ENCODE measurements at regions not wholly inside any gene's neighbourhood (a gene's known extent, or its start where the extent isn't known, plus 50 kb on each side); places are given as distances from the start of the nearest gene placed in this dataset.

DNA sequence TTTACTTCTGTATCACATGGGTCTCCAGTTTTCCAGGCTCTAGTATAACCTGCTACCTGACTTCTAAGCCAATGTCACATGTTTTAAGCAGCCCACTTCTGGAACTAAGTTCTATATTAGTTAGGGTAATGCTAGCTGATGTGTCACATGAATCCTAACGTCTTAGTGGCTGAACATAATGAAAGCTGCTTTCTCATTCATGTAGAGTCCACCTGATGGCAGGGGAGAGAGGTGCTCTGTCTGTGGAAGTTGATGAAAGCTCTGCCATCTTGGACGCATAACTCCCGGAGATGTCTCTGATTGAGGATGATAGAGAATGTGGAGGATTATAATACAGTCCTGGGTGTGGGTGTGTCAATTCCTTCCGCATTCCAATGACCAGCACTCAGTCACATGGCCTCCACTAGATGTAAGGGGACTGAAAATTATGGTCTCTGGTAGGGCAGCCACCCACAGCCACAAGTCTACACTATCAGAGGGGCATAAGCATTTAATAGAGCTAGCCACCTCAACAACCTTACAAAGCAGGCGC lies 234.4 kb upstream of the CRY1 start:
- peaks cover 2 to 5% of the 10 kb centered on the region in 2 donors for H3K9me3 Mint-ChIP-seq
- H3K27me3 Mint-ChIP-seq, result peaks cover 47 to 49% of the 10 kb centered on the region in 2 donors
- H3K4me1 Mint-ChIP-seq, result peaks cover 5 to 11% of the 10 kb centered on the region in 2 donors
- H3K27ac Mint-ChIP-seq, result no peak overlapping the region
- peaks cover 0 to 4% of the 10 kb centered on the region in 2 donors for H3K36me3 Mint-ChIP-seq
- DNase-seq (no peak), ATAC-seq (replicated peaks) (no peak)
- H3K4me3 Mint-ChIP-seq, result no peak overlapping the region

DNA sequence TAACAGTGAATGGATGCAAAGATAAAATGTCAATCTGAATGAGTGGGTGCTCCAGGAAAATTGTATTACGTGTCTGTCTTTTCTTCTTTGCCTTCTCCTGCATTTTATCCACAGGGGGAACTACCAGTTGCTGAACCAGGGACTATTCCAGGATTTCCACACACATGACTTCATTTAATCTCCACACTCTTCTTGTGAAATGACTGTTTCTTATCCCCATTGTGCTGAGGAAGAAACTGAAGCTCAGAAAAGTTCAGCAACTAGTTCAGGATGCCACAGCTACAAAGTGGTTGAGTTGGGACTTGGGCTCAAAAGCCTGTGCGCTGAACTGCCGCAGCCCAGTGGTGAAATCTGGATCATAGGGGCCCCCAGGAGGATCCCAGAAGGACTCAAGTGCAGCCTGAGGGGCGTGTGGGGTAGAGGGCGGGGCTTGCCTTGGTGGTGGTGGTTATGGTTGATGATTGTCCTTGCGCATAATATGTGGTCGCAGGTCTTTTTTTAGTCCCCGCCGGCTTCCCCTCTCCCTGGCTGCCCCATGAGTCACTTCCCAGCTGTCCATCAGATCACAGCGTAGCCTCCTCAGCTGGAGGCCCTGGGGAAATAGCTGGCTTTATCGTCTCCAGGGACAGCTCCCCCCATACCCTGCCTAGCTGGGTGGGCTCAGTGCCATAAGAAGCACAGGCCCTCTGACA lies 235.2 kb upstream of the CRY1 start:
- no peak overlapping the region for H3K27ac Mint-ChIP-seq
- no peak overlapping the region for H3K4me3 Mint-ChIP-seq
- peaks cover 2 to 5% of the 10 kb centered on the region in 2 donors for H3K9me3 Mint-ChIP-seq
- ATAC-seq (replicated peaks) (peak; percentile 73 to 86), DNase-seq (peak; percentile 24)
- H3K27me3 Mint-ChIP-seq, result peaks cover 38 to 48% of the 10 kb centered on the region in 2 donors
- peaks cover 5 to 11% of the 10 kb centered on the region in 2 donors for H3K4me1 Mint-ChIP-seq
- H3K36me3 Mint-ChIP-seq, result peaks cover 0 to 4% of the 10 kb centered on the region in 2 donors

DNA sequence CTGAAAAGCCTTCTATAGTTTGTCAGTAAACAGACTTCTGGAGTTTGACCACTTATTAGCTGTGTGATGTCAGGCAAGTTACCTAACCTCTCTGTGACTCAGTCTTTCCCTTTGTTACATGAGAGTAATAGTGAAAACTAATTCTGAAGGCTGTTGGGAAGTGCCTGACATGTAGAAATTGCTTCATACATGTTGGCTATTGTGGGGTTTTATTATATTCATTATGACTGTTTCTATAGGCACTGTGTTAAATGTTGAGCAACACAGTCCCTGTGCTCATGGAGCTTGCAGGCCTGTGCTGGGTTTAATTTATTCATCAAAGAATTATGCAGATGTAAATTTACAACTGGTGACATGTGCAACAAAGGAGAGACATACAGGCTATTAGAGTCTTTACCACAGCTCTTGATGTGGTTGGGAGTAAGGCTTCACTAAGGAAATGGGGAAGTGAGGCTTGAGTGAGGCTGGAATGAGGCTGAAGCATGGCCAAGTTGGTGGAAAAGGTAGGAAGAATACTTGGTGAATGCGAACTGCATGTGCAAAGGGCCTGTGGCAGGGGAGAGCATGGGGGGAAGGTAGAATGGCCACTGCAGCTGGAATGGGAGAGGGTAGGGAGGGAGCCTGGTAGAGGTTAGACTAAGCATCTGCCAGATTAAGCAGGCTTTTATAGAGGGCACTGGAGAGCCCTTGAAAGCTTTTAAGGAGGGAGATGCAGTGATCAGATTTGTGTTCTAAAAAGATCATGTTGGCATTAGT lies 236.4 kb upstream of the CRY1 start:
- no peak overlapping the region for H3K27ac Mint-ChIP-seq
- H3K9me3 Mint-ChIP-seq, result peaks cover 2 to 5% of the 10 kb centered on the region in 2 donors
- H3K36me3 Mint-ChIP-seq, result peaks cover 0 to 4% of the 10 kb centered on the region in 2 donors
- DNase-seq (no peak), ATAC-seq (replicated peaks) (peak; percentile 40 to 41)
- peaks cover 32 to 46% of the 10 kb centered on the region in 2 donors for H3K27me3 Mint-ChIP-seq
- no peak overlapping the region for H3K4me3 Mint-ChIP-seq
- peaks cover 5 to 11% of the 10 kb centered on the region in 2 donors for H3K4me1 Mint-ChIP-seq

DNA sequence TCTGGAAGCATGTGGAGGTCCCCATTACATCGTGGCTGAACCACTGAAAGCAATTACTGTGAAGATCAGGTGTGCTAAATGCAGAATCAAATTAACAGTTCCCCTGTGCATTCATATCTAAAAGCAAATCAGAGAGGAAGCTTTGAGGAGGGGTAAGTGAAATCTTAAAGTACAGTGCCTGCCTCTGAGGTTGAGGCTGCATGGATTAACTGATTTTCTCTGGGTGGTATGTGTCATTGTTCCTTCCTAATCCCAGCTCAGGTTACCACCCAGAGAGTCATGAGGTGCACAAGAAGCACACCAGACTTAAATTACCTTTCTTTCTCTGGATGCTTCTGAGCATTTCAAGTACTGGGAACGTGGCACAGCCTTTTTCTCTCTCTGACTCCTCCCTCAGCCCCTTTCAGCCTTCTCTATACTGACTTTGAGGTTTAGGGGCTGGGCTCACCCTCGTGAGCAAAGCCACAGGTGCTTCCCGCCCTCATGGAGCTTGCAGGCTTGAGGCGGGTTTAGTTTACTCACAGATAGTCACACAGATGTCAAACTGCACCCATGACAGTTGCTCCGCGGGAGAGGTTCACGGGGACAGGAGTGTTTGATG lies 237.6 kb upstream of the CRY1 start:
- peaks cover 5 to 11% of the 10 kb centered on the region in 2 donors for H3K4me1 Mint-ChIP-seq
- no peak overlapping the region for H3K27ac Mint-ChIP-seq
- peak in 1 of 2 donors; percentile 29 for ATAC-seq (replicated peaks)
- no peak overlapping the region for H3K4me3 Mint-ChIP-seq
- no peak for DNase-seq
- peaks cover 32 to 48% of the 10 kb centered on the region in 2 donors for H3K27me3 Mint-ChIP-seq
- peaks cover 2 to 5% of the 10 kb centered on the region in 2 donors for H3K9me3 Mint-ChIP-seq
- peaks cover 0 to 4% of the 10 kb centered on the region in 2 donors for H3K36me3 Mint-ChIP-seq

DNA sequence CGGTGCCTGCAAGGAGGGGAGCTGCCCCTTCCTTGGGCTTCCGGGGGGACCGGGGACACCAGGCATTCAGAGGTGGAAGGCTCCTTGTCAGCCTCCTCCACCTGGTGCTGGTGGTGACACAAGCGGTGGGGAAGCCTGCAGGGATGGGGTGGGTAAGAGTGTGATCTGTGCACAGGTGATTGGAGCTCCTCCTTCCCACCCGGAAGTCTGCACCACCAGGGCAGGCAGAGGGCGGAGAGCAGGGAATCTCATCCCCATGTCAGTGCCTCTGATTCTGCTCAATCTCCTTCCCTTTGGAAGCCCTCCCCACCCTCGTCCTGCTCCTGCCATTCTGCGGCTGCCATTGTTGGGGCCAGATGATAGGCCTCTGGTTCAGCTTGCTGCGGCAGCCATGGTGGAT lies 238.1 kb upstream of the CRY1 start:
- no peak overlapping the region for H3K4me3 Mint-ChIP-seq
- no peak for ATAC-seq (replicated peaks)

DNA sequence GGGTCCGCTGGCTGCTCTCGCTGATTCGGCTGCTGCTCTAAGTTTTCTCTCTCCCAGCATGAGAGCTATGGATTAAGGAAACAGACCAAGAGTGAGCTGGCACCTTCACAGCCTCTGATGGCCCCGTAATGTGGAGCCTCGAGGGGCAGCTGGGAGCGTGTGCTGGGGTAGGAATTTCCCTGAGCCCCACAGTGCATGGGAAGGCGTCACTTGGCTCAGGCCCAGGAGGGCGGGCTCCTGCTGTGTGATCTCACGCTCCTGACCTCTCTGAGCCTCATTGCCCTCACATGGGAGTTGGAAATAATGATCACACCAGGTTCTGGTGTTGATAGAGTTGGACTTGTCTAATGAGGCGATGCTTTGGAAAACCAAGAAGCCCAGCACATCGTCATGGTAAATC lies 238.6 kb upstream of the CRY1 start:
- H3K27ac Mint-ChIP-seq, result no peak overlapping the region
- ATAC-seq (replicated peaks), result no peak
- peaks cover 0 to 4% of the 10 kb centered on the region in 2 donors for H3K36me3 Mint-ChIP-seq
- no peak overlapping the region for H3K4me3 Mint-ChIP-seq
- H3K4me1 Mint-ChIP-seq, result peaks cover 5 to 11% of the 10 kb centered on the region in 2 donors
- H3K27me3 Mint-ChIP-seq, result peaks cover 32 to 41% of the 10 kb centered on the region in 2 donors
- DNase-seq, result no peak
- peaks cover 2 to 5% of the 10 kb centered on the region in 2 donors for H3K9me3 Mint-ChIP-seq

More for the DNA sequence above, 238.1 kb upstream of the CRY1 start:
- DNase-seq, result no peak
- peaks cover 32 to 43% of the 10 kb centered on the region in 2 donors for H3K27me3 Mint-ChIP-seq
- H3K36me3 Mint-ChIP-seq, result peaks cover 0 to 4% of the 10 kb centered on the region in 2 donors
- peaks cover 2 to 5% of the 10 kb centered on the region in 2 donors for H3K9me3 Mint-ChIP-seq
- H3K4me1 Mint-ChIP-seq, result peaks cover 5 to 11% of the 10 kb centered on the region in 2 donors
- H3K27ac Mint-ChIP-seq, result no peak overlapping the region

DNA sequence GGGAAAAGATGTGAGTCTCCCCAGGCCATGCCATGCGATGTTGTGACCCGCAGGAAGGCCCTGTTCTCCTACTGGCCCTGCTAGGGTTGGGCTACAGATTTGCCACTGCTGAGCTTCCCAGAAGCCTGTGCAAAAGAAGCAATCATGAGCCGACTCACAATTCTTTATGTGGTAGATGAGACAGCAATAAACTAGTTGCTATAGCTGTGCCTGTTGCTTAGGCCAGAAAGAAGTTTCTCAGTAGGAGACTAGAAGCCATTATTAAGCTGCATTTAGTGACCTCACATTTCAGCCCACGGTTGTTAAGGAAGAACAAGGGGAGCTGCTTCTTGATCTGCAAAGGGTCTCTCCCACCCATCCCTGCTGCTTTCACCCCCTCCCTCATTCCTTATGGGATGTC lies 239.4 kb upstream of the CRY1 start:
- Mint-ChIP-seq H3K27me3 (peaks cover 26 to 38% of the 10 kb centered on the region in 2 donors), H3K9me3 (peaks cover 2 to 5% of the 10 kb centered on the region in 2 donors), H3K4me1 (peaks cover 5 to 11% of the 10 kb centered on the region in 2 donors), H3K27ac (no peak overlapping the region), H3K4me3 (no peak overlapping the region), H3K36me3 (peaks cover 0 to 4% of the 10 kb centered on the region in 2 donors)
- ATAC-seq (replicated peaks) (no peak), DNase-seq (no peak)

DNA sequence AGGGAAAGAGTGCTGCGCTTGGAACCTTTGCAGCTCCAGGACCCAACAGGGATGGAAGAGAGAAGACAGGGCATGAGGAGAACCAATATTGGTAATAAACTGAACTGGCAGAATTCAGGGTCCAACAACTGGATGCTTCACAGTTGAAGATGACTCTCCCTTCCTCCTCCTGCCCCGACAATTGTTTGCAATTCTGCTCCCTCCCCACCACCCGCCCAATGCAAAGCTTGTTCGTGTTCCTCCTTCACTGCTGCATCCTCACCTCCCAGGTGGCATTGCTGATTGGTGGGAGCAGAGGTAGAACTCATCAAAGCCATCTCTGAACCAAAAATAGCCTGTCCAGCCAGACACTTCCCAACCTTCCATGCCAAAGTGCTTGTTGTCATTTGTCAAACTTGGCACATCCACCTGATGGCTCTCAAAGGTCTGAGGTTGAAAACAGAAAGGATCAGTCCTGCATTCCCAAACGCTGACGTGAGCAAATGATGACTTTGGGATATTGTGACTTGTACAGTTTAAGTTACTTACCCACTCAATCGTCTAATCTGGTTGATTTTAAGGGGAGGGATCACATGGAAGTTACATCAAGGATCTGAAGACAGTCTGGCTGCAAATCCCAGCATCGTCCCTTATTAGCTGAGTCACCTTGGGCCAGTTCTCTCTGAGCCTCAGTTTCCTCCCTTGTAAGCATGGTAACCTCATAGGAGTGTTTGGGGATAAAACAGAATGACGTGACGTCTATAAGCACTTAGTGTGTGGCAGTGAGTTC lies 242.6 kb upstream of the CRY1 start:
- no peak for DNase-seq
- Mint-ChIP-seq H3K4me1 (no peaks in the 10 kb centered on the region), H3K36me3 (no peaks in the 10 kb centered on the region), H3K9me3 (no peaks in the 10 kb centered on the region), H3K27ac (no peak overlapping the region), H3K4me3 (no peak overlapping the region), H3K27me3 (peaks cover 4 to 17% of the 10 kb centered on the region in 2 donors)
- no peak for ATAC-seq (replicated peaks)

DNA sequence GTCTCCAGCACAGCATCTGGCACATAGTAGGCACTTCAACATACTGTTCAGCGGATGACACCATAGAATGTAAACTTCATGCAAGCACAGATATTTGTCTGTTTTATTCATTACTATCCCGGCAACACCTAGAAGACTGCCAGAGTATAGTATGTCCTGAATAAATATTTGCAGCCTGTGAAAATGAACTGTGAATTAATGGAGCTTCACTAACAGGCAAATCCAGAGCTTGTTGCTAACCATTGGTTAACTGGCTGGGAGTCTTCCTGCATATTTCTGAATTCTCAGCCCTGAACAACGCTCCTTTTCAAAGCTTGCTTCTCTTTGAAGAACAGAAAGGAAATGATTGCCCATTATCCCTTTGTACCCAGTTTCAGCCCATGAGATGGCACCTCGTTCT lies 243.3 kb upstream of the CRY1 start:
- DNase-seq (no peak), ATAC-seq (replicated peaks) (no peak)
- Mint-ChIP-seq H3K36me3 (no peaks in the 10 kb centered on the region), H3K9me3 (no peaks in the 10 kb centered on the region), H3K27ac (no peak overlapping the region), H3K4me1 (no peaks in the 10 kb centered on the region), H3K27me3 (peaks cover 0 to 14% of the 10 kb centered on the region in 2 donors), H3K4me3 (no peak overlapping the region)

DNA sequence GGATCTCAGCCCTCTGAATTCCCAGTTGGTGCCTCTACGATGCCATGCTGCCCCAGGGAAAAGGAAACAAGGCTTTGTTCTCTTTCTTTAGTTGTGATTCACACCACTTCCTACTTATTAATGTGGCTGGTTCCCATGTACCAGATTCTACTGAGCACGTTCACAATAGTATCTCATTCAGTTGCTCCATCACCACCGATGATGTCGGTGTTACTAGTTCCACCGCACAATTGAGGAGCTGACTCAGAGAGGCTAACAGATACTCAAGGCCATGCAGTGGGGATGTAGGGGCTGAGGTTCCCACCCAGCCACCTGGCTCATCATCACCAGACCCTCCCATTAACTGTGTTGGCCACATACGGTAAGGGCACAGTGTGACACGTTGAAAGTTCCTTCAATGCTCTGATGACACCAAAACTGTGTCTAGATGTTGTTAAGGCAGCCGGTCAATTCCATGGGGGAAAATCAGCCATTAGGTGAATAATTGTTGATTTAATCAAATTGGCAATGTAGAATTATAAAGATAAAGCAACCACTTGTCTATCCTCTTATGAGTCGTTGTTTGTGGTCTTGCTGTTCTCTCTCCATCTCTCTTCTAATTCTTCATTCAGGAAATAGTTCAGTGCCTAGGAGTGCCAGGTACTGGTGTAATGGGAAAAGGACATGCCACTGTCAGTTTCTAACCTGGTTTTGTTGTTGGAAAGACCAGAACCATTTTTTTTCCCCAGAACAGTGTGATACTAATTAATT lies 244.2 kb upstream of the CRY1 start:
- no peak for DNase-seq
- Mint-ChIP-seq H3K9me3 (peaks cover 0 to 2% of the 10 kb centered on the region in 2 donors), H3K36me3 (no peaks in the 10 kb centered on the region), H3K27ac (no peak overlapping the region), H3K4me1 (no peaks in the 10 kb centered on the region), H3K27me3 (peaks cover 0 to 7% of the 10 kb centered on the region in 2 donors), H3K4me3 (no peak overlapping the region)
- ATAC-seq (replicated peaks), result no peak

DNA sequence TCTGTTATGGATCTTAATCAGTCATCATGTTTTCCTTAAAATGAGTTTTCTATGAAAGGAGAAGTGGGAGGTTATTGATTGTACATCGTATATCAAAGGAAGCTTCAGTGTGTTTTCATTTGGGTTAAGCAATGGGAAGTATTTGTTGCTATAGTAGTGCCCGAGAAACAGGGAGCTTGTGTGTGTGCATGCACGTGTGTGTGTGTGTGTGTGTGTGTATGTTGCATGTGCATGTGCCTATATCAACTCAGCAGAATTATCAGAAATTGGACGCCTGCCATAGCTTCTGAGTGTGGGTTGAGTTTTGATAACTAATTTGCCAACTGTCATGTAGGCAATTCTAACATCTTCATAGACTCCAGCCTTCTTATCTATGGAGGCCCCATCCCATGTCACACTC lies 246.1 kb upstream of the CRY1 start:
- H3K4me1 Mint-ChIP-seq, result no peaks in the 10 kb centered on the region
- peaks cover 2 to 7% of the 10 kb centered on the region in 2 donors for H3K9me3 Mint-ChIP-seq
- DNase-seq, result no peak
- no peaks in the 10 kb centered on the region for H3K36me3 Mint-ChIP-seq
- H3K4me3 Mint-ChIP-seq, result no peak overlapping the region
- ATAC-seq (replicated peaks), result no peak
- H3K27me3 Mint-ChIP-seq, result peaks cover 0 to 3% of the 10 kb centered on the region in 2 donors
- H3K27ac Mint-ChIP-seq, result no peak overlapping the region

DNA sequence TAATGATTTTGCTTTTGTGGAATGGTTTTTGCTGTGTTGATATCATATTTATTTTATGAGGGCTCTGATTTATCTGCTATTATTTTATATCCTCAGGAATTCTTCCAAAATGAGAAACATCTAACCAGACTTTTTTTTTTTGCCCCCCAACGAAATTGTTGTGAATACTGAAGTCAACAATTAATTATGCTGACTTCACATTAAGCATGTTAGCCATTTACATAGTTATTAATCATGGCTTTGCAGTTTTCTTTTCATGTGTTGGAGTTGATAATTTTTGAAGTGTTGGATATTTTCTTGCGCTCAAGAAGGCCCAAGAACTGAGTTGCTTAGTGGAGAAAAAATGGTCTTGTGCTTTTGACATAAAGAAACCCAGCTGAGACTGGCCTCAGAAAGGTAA lies 246.6 kb upstream of the CRY1 start:
- H3K36me3 Mint-ChIP-seq, result no peaks in the 10 kb centered on the region
- H3K4me1 Mint-ChIP-seq, result no peaks in the 10 kb centered on the region
- H3K4me3 Mint-ChIP-seq, result no peak overlapping the region
- no peak for ATAC-seq (replicated peaks)
- H3K9me3 Mint-ChIP-seq, result peaks cover 2 to 7% of the 10 kb centered on the region in 2 donors
- no peak overlapping the region for H3K27ac Mint-ChIP-seq
- peaks cover 0 to 3% of the 10 kb centered on the region in 2 donors for H3K27me3 Mint-ChIP-seq
- no peak for DNase-seq

DNA sequence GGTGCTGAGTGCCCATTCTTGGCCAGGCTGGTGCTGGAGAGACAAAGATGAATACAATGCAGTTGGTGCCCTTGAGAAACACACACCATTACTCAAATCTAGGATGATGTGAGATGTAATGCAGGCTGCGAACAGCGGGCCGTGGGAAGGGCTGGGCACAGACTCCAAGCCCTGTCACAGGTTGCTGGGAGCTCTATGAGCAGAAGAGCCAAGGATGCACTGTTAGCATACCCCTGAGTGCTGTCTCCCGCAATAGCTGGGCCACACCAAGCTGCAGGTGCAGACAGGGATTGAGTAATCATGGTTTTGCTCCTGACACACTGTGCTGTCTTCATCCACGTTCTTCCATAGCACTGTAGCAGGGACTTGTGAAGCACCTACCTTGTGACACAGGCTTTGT lies 247.5 kb upstream of the CRY1 start:
- no peak for DNase-seq
- no peak overlapping the region for H3K27ac Mint-ChIP-seq
- no peaks in the 10 kb centered on the region for H3K4me1 Mint-ChIP-seq
- no peak overlapping the region for H3K4me3 Mint-ChIP-seq
- H3K9me3 Mint-ChIP-seq, result peaks cover 2 to 7% of the 10 kb centered on the region in 2 donors
- H3K27me3 Mint-ChIP-seq, result no peaks in the 10 kb centered on the region
- no peak for ATAC-seq (replicated peaks)
- H3K36me3 Mint-ChIP-seq, result no peaks in the 10 kb centered on the region

Measured in stimulated activated naive B cell treated with anti-CD40 and anti-IgM and Interleukin-4, amounts not matched to agents 10 μg/mL and 1 μg/mL and 100 μg/mL, for 72 hours (primary cell).